MCF 10A (cell line): ENCODE measurements at regions not wholly inside any gene's neighbourhood (a gene's known extent, or its start where the extent isn't known, plus 50 kb on each side); places are given as distances from the start of the nearest gene placed in this dataset.

Source experiments
- BruUV-seq: library from RNA; stranded (reverse); fragments of 400-500 nt; replicated peaks from 2 replicates; lab custom pipeline; 2021; lab: Mats Ljungman, UMichigan
- CTCF ChIA-PET: fragments of 300-600 bp; sonication (Branson Sonifier 250); formaldehyde crosslinking; extraction: SDS; loops from one replicate; lab custom pipeline; 2021; ENCODE audit warnings: antibody characterized with exemption, inconsistent platforms; lab: Yijun Ruan, JAX
- POLR2A ChIA-PET: fragments of 300-600, 350-650 bp; sonication (Branson Sonifier 250); formaldehyde crosslinking; extraction: SDS; loops from one replicate; lab custom pipeline; 2020; ENCODE audit warnings: antibody characterized with exemption, inconsistent platforms; lab: Yijun Ruan, JAX
- DNase-seq: peaks from one replicate; pipeline ENCODE4 v3.0.0-alpha.2; 2018; ENCODE audit not compliant: unreplicated experiment
- H3K27ac Mint-ChIP-seq: one replicate; pipeline ENCODE4 v1.8.0; 2022; ENCODE audit warnings: mild to moderate bottlenecking, low read depth, mixed read lengths; ENCODE audit not compliant: unreplicated experiment
- H3K27me3 Mint-ChIP-seq: one replicate; pipeline ENCODE4 v1.8.0; 2022; ENCODE audit warnings: mixed read lengths; ENCODE audit not compliant: insufficient read depth, unreplicated experiment
- H3K36me3 Mint-ChIP-seq: one replicate; pipeline ENCODE4 v1.8.0; 2022; ENCODE audit warnings: mild to moderate bottlenecking, moderate library complexity, mixed read lengths; ENCODE audit not compliant: insufficient read depth, unreplicated experiment
- H3K4me1 Mint-ChIP-seq: one replicate; pipeline ENCODE4 v1.8.0; 2022; ENCODE audit warnings: mixed read lengths; ENCODE audit not compliant: insufficient read depth, unreplicated experiment
- H3K4me3 Mint-ChIP-seq: one replicate; pipeline ENCODE4 v1.8.0; 2022; ENCODE audit warnings: mild to moderate bottlenecking, moderate library complexity, mixed read lengths; ENCODE audit not compliant: unreplicated experiment
- H3K9me3 Mint-ChIP-seq: one replicate; pipeline ENCODE4 v1.8.0; 2022; ENCODE audit warnings: mixed read lengths; ENCODE audit not compliant: unreplicated experiment
- intact Hi-C: fragments of 100-400 bp; cut with micrococcal nuclease; formaldehyde crosslinking; loops from 2 replicates; pipeline ENCODE4 v1.14.1; 2022
- TF ChIP-seq, protein P1 (sequence below): fragments of 200-600 bp; IDR thresholded peaks from one replicate; pipeline ENCODE4 v1.8.0; 2022; ENCODE audit warnings: antibody characterized with exemption, mild to moderate bottlenecking; ENCODE audit not compliant: unreplicated experiment

DNA sequence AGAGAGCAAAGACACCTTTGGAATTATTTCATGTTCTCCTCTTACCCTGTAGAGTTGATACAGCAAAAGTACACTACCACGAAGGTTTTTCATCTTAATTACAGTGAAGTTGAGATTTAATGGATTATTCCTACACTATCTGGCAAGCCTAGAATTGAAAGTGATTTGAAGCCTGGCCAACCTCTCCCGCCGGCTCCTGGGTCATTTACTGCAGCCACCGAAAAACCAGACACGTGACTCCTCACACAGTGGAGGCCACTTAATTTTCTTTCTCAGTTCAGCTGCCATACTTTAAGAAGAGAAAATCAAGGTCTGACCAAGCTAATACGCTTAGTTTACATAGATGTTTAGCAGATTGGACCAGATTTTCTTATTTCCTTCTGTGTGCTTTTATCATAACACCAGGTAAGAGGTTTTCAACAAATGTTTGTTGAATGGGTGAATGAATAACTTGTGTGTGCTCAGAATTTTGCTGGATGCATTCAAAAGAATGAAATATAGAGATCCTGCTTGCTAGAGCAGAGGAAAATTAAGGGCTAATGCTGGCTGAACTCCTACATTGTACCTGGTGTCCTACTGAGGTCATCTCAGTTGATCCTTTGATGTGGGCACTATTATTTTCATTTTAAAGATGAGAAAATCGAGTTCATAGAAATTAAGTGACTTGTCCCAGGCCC lies 97.2 kb upstream of the PDE10A start:
- ChIA-PET POLR2A (no interaction called here), CTCF (interaction anchor here (1.6 kb wide), 1 partner anchor 30 kb away, joined by 5 read pairs; no protein-coding TSS in a partner anchor)
- BruUV-seq = no TSS peak
- DNase-seq = no peak
- Mint-ChIP-seq H3K36me3 (no peaks in the 10 kb centered on the region), H3K27ac (no peak overlapping the region), H3K9me3 (no peaks in the 10 kb centered on the region), H3K4me1 (peaks cover 25% of the 10 kb centered on the region), H3K4me3 (no peak overlapping the region), H3K27me3 (no peaks in the 10 kb centered on the region)
- intact Hi-C loops = no loop called here
- TF ChIP-seq, protein P1, sequence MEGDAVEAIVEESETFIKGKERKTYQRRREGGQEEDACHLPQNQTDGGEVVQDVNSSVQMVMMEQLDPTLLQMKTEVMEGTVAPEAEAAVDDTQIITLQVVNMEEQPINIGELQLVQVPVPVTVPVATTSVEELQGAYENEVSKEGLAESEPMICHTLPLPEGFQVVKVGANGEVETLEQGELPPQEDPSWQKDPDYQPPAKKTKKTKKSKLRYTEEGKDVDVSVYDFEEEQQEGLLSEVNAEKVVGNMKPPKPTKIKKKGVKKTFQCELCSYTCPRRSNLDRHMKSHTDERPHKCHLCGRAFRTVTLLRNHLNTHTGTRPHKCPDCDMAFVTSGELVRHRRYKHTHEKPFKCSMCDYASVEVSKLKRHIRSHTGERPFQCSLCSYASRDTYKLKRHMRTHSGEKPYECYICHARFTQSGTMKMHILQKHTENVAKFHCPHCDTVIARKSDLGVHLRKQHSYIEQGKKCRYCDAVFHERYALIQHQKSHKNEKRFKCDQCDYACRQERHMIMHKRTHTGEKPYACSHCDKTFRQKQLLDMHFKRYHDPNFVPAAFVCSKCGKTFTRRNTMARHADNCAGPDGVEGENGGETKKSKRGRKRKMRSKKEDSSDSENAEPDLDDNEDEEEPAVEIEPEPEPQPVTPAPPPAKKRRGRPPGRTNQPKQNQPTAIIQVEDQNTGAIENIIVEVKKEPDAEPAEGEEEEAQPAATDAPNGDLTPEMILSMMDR = no peak

DNA sequence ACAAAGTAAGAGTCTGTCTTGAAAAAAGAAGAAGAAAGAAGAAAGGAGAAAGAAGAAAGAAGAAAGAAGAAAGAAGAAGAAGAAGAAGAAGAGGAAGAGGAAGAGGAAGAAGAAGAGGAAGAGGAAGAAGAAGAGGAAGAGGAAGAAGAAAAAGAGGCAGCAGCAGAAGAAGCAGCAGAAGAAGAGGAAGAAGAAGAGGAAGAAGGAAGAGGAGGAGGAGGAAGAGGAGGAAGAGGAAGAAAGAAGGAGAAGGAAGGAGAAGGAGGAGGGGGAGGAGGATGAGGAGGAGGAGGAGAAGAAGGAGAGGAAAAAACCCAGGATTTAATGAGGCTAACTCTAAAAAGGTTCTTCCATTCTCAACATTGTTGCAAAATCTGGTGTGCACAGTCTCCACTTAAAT lies 95.4 kb upstream of the PDE10A start:
- Mint-ChIP-seq H3K36me3 (no peaks in the 10 kb centered on the region), H3K27ac (no peak overlapping the region), H3K9me3 (no peaks in the 10 kb centered on the region), H3K27me3 (no peaks in the 10 kb centered on the region), H3K4me1 (peaks cover 25% of the 10 kb centered on the region), H3K4me3 (no peak overlapping the region)
- TF ChIP-seq, protein P1 = no peak
- intact Hi-C loops = no loop called here
- no peak for DNase-seq
- ChIA-PET POLR2A (no interaction called here), CTCF (interaction anchor here (1.6 kb wide), 1 partner anchor 28 kb away, joined by 5 read pairs; no protein-coding TSS in a partner anchor)
- BruUV-seq = no TSS peak

DNA sequence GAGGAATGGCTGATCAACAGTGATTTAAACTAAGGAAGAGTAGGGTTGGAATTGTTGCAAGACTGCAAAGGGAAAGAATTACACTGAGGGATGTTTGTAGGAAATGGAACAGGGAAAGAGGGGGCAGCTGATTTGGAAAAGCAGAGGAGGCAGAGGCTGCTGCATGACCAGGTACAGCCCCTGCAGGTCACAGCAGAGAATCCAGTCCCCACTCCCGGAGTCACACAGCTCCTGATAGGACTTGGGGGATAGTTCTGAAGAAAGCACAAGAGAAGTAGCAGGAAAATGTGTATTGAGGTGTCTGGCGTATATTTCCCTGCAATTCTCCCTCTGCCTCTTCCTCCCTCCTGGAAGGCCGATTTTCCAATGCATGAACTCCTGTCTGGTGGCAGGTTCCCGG lies 92.5 kb upstream of the PDE10A start:
- Mint-ChIP-seq H3K9me3 (no peaks in the 10 kb centered on the region), H3K27me3 (no peaks in the 10 kb centered on the region), H3K4me3 (no peak overlapping the region), H3K4me1 (peaks cover 10% of the 10 kb centered on the region), H3K36me3 (no peaks in the 10 kb centered on the region), H3K27ac (no peak overlapping the region)
- CTCF ChIA-PET = interaction anchor here (1.5 kb wide), 1 partner anchor 26 kb away, joined by 4 read pairs; no protein-coding TSS in a partner anchor
- BruUV-seq = no TSS peak
- POLR2A ChIA-PET = no interaction called here
- TF ChIP-seq, protein P1 = no peak
- intact Hi-C loops = no loop called here
- no peak for DNase-seq

DNA sequence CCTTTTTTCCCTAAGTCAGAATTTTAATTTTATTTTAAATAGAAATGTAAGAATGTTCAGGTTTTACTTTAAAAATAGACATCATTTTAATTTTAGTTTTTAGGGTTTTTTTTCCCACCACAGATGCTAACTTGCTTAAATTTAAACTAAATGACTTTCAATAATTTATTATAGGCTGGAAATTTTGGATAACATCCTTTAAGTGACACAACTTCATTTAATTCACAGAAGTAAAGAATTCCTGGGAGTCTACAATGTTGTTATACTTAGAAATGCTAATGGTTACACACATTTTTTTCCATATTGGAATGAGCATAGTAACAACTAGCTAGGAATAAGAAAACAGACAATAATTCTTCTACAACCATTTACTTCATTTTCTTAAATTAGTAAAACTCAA lies 90.5 kb upstream of the PDE10A start:
- CTCF ChIA-PET = interaction anchor here (0.9 kb wide), 1 partner anchor 19 kb away, joined by 3 read pairs; no protein-coding TSS in a partner anchor
- no peak overlapping the region for H3K27ac Mint-ChIP-seq
- H3K9me3 Mint-ChIP-seq = peaks cover 10% of the 10 kb centered on the region
- POLR2A ChIA-PET = no interaction called here
- DNase-seq = no peak
- H3K27me3 Mint-ChIP-seq = no peaks in the 10 kb centered on the region
- peaks cover 10% of the 10 kb centered on the region for H3K4me1 Mint-ChIP-seq
- no peak overlapping the region for H3K4me3 Mint-ChIP-seq
- BruUV-seq = no TSS peak
- intact Hi-C loops = no loop called here
- H3K36me3 Mint-ChIP-seq = no peaks in the 10 kb centered on the region
- TF ChIP-seq, protein P1 = no peak
